ENCODE measurements at regions not wholly inside any gene's neighbourhood (a gene's known extent, or its start where the extent isn't known, plus 50 kb on each side); places are given as distances from the start of the nearest gene placed in this dataset.

DNA sequence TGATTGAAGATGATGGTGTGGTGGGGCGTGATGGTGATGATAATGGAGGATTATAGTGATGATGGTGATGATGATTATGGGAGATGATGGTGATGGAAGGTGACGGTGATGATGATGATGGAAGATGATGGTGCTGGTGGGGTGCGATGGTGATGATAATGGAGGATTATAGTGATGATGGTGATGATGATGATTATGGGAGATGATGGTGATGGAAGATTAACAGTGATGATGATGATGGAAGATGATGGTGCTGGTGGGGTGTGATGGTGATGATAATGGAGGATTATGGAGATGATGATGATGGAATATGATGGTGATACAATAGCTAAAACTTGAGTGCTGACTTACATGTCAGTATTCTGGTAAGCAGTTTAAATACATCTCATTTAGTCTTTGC, 391.0 kb upstream of the EEF2KMT start:
- H3K27me3 ChIP-seq (ENCODE audit: control insufficient read depth in 1 of 2, insufficient read depth in 2 of 2, low read length in 2 of 2), result peaks cover 0 to 3% of the 10 kb centered on the region in 2 donors
- no peaks in the 10 kb centered on the region for H3K36me3 ChIP-seq (ENCODE audit: control insufficient read depth in 1 of 2, insufficient read depth in 2 of 2, low read length in 2 of 2)
- H3K4me3 ChIP-seq (ENCODE audit: low read depth in 1 of 2, low read length in 2 of 2), result no peak overlapping the region
- H3K9ac ChIP-seq (ENCODE audit: low read depth in 1 of 2, low read length in 2 of 2), result no peak overlapping the region
- H3K27ac ChIP-seq (ENCODE audit: low read depth, low read length), result no peak overlapping the region
- no peaks in the 10 kb centered on the region for H3K4me1 ChIP-seq (ENCODE audit: control insufficient read depth in 1 of 2, insufficient read depth in 2 of 2, low read length in 2 of 2)
- H3K9me3 ChIP-seq (ENCODE audit: control insufficient read depth in 1 of 2, low read length in 2 of 2), result no peaks in the 10 kb centered on the region

DNA sequence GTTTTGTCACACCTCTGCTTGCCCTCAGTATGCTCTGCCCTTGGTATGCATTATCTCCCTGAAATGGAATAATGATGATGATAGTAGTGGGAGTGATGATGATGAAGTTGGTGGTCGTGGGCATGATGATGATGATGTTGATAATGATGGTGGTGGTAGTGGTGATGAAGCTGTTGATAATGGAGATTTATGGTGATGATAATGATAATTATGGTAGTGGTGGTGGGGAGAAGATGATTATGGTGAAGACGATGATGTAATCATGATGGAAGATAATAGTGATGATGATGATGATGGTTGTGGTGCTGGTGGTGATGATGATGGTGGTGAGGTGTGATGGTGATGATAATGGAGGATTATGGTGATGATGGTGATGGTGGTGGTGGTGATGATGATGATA, 390.1 kb upstream of the EEF2KMT start:
- Histone ChIP-seq H3K36me3 (ENCODE audit: control insufficient read depth in 1 of 2, insufficient read depth in 2 of 2, low read length in 2 of 2) (no peaks in the 10 kb centered on the region), H3K27ac (ENCODE audit: low read depth, low read length) (no peak overlapping the region), H3K9me3 (ENCODE audit: control insufficient read depth in 1 of 2, low read length in 2 of 2) (no peaks in the 10 kb centered on the region), H3K9ac (ENCODE audit: low read depth in 1 of 2, low read length in 2 of 2) (no peak overlapping the region), H3K4me1 (ENCODE audit: control insufficient read depth in 1 of 2, insufficient read depth in 2 of 2, low read length in 2 of 2) (no peaks in the 10 kb centered on the region), H3K4me3 (ENCODE audit: low read depth in 1 of 2, low read length in 2 of 2) (no peak overlapping the region), H3K27me3 (ENCODE audit: control insufficient read depth in 1 of 2, insufficient read depth in 2 of 2, low read length in 2 of 2) (peaks cover 0 to 3% of the 10 kb centered on the region in 2 donors)

GRCh38 chr16:5482256-5482655, 384.7 kb upstream of the EEF2KMT start:
- H3K9me3 ChIP-seq (ENCODE audit: control insufficient read depth in 1 of 2, low read length in 2 of 2), result no peaks in the 10 kb centered on the region
- no peaks in the 10 kb centered on the region for H3K36me3 ChIP-seq (ENCODE audit: control insufficient read depth in 1 of 2, insufficient read depth in 2 of 2, low read length in 2 of 2)
- no peak overlapping the region for H3K9ac ChIP-seq (ENCODE audit: low read depth in 1 of 2, low read length in 2 of 2)
- H3K27ac ChIP-seq (ENCODE audit: low read depth, low read length), result no peak overlapping the region
- no peaks in the 10 kb centered on the region for H3K4me1 ChIP-seq (ENCODE audit: control insufficient read depth in 1 of 2, insufficient read depth in 2 of 2, low read length in 2 of 2)
- H3K4me3 ChIP-seq (ENCODE audit: low read depth in 1 of 2, low read length in 2 of 2), result no peak overlapping the region
- peaks cover 0 to 3% of the 10 kb centered on the region in 2 donors for H3K27me3 ChIP-seq (ENCODE audit: control insufficient read depth in 1 of 2, insufficient read depth in 2 of 2, low read length in 2 of 2)

DNA sequence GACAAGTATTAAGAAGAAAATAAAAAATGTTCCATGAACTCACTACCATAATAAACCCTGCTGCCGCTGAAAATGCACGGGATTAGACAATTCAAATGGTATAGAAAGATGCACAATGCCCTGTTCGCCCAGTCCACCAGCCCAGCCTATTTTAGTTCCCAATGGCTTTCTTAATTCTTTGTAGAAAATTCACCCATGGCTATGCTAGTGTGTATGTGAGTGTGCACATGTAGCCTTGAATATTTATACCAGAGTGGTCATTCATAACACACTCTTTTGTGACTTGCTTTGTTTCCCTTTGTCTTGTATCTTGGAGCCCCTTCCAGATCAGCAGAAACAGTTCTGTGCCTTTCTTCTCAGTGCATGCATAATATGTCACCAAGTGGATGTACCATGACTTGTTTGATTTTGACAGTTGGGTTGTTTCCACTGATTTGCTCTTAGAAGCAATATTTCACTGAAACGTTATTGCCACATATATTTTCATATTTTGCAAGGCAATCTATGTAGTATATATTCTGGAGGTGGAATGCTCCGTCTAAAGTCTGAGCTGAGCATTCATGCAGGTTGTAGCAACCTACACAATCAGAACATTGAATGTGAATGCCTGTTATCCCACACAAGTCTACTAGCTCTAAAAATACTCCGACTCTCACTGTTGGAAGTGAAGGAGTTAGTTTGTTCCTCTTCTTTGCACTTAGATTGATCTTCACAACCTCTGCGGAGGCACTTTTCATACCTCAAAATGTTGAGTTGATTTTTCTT, 383.0 kb upstream of the EEF2KMT start:
- no peak overlapping the region for H3K4me3 ChIP-seq (ENCODE audit: low read depth in 1 of 2, low read length in 2 of 2)
- H3K9me3 ChIP-seq (ENCODE audit: control insufficient read depth in 1 of 2, low read length in 2 of 2), result no peaks in the 10 kb centered on the region
- H3K27me3 ChIP-seq (ENCODE audit: control insufficient read depth in 1 of 2, insufficient read depth in 2 of 2, low read length in 2 of 2), result no peaks in the 10 kb centered on the region
- H3K4me1 ChIP-seq (ENCODE audit: control insufficient read depth in 1 of 2, insufficient read depth in 2 of 2, low read length in 2 of 2), result no peaks in the 10 kb centered on the region
- H3K36me3 ChIP-seq (ENCODE audit: control insufficient read depth in 1 of 2, insufficient read depth in 2 of 2, low read length in 2 of 2), result no peaks in the 10 kb centered on the region
- H3K27ac ChIP-seq (ENCODE audit: low read depth, low read length), result no peak overlapping the region
- no peak overlapping the region for H3K9ac ChIP-seq (ENCODE audit: low read depth in 1 of 2, low read length in 2 of 2)

DNA sequence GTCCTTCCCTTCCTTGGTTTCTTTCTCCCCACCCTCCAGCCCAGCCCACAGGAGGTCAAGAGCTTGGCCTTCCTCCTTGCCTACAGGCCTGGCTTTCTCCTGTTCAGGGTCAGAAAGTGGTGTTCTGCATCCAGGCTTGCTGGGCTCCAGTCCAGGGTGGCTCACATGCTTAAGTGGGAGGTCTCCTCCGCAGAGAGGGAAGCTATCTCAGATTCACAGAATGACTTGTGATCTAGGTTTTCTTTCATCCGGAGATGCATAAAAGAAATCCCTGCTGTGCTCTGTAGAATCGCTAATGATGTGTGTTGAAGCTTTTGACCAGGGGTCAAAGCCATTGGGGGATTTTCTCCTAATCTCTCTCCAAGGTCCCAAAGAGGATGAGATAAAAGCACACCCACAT, 382.3 kb upstream of the EEF2KMT start:
- H3K4me3 ChIP-seq (ENCODE audit: low read depth in 1 of 2, low read length in 2 of 2), result no peak overlapping the region
- no peak overlapping the region for H3K27ac ChIP-seq (ENCODE audit: low read depth, low read length)
- no peaks in the 10 kb centered on the region for H3K27me3 ChIP-seq (ENCODE audit: control insufficient read depth in 1 of 2, insufficient read depth in 2 of 2, low read length in 2 of 2)
- H3K4me1 ChIP-seq (ENCODE audit: control insufficient read depth in 1 of 2, insufficient read depth in 2 of 2, low read length in 2 of 2), result no peaks in the 10 kb centered on the region
- no peaks in the 10 kb centered on the region for H3K36me3 ChIP-seq (ENCODE audit: control insufficient read depth in 1 of 2, insufficient read depth in 2 of 2, low read length in 2 of 2)
- H3K9me3 ChIP-seq (ENCODE audit: control insufficient read depth in 1 of 2, low read length in 2 of 2), result no peaks in the 10 kb centered on the region
- H3K9ac ChIP-seq (ENCODE audit: low read depth in 1 of 2, low read length in 2 of 2), result no peak overlapping the region

DNA sequence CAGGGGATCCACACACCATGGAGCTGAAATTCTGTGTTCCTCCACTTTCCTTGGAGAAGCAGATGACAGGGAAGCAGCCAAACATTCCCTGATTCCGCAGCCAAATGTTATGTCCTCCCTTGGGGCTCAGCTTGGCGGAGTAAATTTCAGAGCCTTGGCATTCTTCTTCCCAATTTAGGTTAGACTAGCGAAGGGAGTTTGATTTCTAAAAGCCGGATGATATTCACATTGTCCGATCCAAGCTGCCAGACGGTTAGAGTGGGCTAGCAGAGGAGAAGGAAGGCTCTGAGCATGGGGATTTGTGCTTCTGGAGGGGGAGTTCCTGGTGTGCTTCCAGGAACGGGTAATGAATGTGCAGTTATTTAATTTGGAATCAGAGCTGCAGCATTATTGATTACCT, 380.4 kb upstream of the EEF2KMT start:
- Histone ChIP-seq H3K27me3 (ENCODE audit: control insufficient read depth in 1 of 2, insufficient read depth in 2 of 2, low read length in 2 of 2) (no peaks in the 10 kb centered on the region), H3K27ac (ENCODE audit: low read depth, low read length) (no peak overlapping the region), H3K4me1 (ENCODE audit: control insufficient read depth in 1 of 2, insufficient read depth in 2 of 2, low read length in 2 of 2) (no peaks in the 10 kb centered on the region), H3K9ac (ENCODE audit: low read depth in 1 of 2, low read length in 2 of 2) (no peak overlapping the region), H3K36me3 (ENCODE audit: control insufficient read depth in 1 of 2, insufficient read depth in 2 of 2, low read length in 2 of 2) (no peaks in the 10 kb centered on the region), H3K4me3 (ENCODE audit: low read depth in 1 of 2, low read length in 2 of 2) (no peak overlapping the region), H3K9me3 (ENCODE audit: control insufficient read depth in 1 of 2, low read length in 2 of 2) (no peaks in the 10 kb centered on the region)

DNA sequence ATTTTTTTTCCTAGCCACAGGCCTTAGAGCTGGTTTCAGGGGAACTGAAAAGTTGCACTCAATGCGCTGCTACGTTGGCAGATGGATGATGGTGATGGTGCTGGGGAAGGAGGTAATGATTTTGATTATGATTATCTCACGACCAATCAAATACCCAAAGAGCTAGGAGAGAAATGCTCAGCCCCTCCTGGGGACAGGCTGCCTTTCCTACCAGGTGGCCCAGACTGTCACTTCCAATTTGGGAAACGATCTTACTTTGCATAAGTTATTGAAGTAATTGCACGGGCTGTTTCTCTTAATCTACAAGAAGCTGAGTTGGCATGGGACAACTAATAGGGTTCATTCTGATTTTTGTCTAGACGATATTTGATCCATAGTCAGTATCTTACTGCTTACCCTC, 379.7 kb upstream of the EEF2KMT start:
- Histone ChIP-seq H3K9ac (ENCODE audit: low read depth in 1 of 2, low read length in 2 of 2) (no peak overlapping the region), H3K4me1 (ENCODE audit: control insufficient read depth in 1 of 2, insufficient read depth in 2 of 2, low read length in 2 of 2) (no peaks in the 10 kb centered on the region), H3K27me3 (ENCODE audit: control insufficient read depth in 1 of 2, insufficient read depth in 2 of 2, low read length in 2 of 2) (no peaks in the 10 kb centered on the region), H3K36me3 (ENCODE audit: control insufficient read depth in 1 of 2, insufficient read depth in 2 of 2, low read length in 2 of 2) (no peaks in the 10 kb centered on the region), H3K9me3 (ENCODE audit: control insufficient read depth in 1 of 2, low read length in 2 of 2) (no peaks in the 10 kb centered on the region), H3K4me3 (ENCODE audit: low read depth in 1 of 2, low read length in 2 of 2) (no peak overlapping the region), H3K27ac (ENCODE audit: low read depth, low read length) (no peak overlapping the region)

DNA sequence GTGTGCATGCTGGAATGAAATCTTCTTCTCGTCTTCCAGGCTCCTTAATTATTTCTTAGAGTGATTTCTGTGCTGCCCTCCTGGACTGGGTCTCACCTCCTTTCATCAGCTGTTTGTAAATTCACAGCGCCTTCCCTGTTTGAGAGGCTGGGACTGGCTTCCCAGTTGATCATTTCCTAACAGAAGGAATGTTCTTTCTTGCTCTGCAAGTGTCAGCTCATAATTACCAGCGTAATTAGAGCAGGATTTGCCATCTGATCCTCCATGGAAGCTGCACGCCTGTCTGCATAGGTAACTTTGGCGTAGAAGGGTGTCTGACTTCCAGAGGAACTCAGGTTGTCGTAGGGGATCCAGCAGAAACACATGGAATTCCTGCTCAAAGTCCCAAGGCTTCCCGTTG, 375.0 kb upstream of the EEF2KMT start:
- H3K36me3 ChIP-seq (ENCODE audit: control insufficient read depth in 1 of 2, insufficient read depth in 2 of 2, low read length in 2 of 2), result no peaks in the 10 kb centered on the region
- H3K27me3 ChIP-seq (ENCODE audit: control insufficient read depth in 1 of 2, insufficient read depth in 2 of 2, low read length in 2 of 2), result no peaks in the 10 kb centered on the region
- peaks cover 0 to 5% of the 10 kb centered on the region in 2 donors for H3K9me3 ChIP-seq (ENCODE audit: control insufficient read depth in 1 of 2, low read length in 2 of 2)
- H3K9ac ChIP-seq (ENCODE audit: low read depth in 1 of 2, low read length in 2 of 2), result no peak overlapping the region
- H3K4me1 ChIP-seq (ENCODE audit: control insufficient read depth in 1 of 2, insufficient read depth in 2 of 2, low read length in 2 of 2), result no peaks in the 10 kb centered on the region
- no peak overlapping the region for H3K4me3 ChIP-seq (ENCODE audit: low read depth in 1 of 2, low read length in 2 of 2)
- no peak overlapping the region for H3K27ac ChIP-seq (ENCODE audit: low read depth, low read length)

- H3K9ac ChIP-seq (ENCODE audit: low read depth in 1 of 2, low read length in 2 of 2), result no peak overlapping the region
- no peaks in the 10 kb centered on the region for H3K36me3 ChIP-seq (ENCODE audit: control insufficient read depth in 1 of 2, insufficient read depth in 2 of 2, low read length in 2 of 2)
- no peaks in the 10 kb centered on the region for H3K4me1 ChIP-seq (ENCODE audit: control insufficient read depth in 1 of 2, insufficient read depth in 2 of 2, low read length in 2 of 2)
- no peak overlapping the region for H3K27ac ChIP-seq (ENCODE audit: low read depth, low read length)
- H3K9me3 ChIP-seq (ENCODE audit: control insufficient read depth in 1 of 2, low read length in 2 of 2), result peaks cover 0 to 5% of the 10 kb centered on the region in 2 donors
- no peaks in the 10 kb centered on the region for H3K27me3 ChIP-seq (ENCODE audit: control insufficient read depth in 1 of 2, insufficient read depth in 2 of 2, low read length in 2 of 2)
- no peak overlapping the region for H3K4me3 ChIP-seq (ENCODE audit: low read depth in 1 of 2, low read length in 2 of 2)
These were observed 370.9 kb upstream of the EEF2KMT start for GRCh38 chr16:5468488-5468887.

GRCh38 chr16:5467552-5467951, 370.0 kb upstream of the EEF2KMT start:
- Histone ChIP-seq H3K27me3 (ENCODE audit: control insufficient read depth in 1 of 2, insufficient read depth in 2 of 2, low read length in 2 of 2) (no peaks in the 10 kb centered on the region), H3K9ac (ENCODE audit: low read depth in 1 of 2, low read length in 2 of 2) (no peak overlapping the region), H3K4me1 (ENCODE audit: control insufficient read depth in 1 of 2, insufficient read depth in 2 of 2, low read length in 2 of 2) (no peaks in the 10 kb centered on the region), H3K4me3 (ENCODE audit: low read depth in 1 of 2, low read length in 2 of 2) (no peak overlapping the region), H3K36me3 (ENCODE audit: control insufficient read depth in 1 of 2, insufficient read depth in 2 of 2, low read length in 2 of 2) (no peaks in the 10 kb centered on the region), H3K27ac (ENCODE audit: low read depth, low read length) (no peak overlapping the region), H3K9me3 (ENCODE audit: control insufficient read depth in 1 of 2, low read length in 2 of 2) (peaks cover 0 to 5% of the 10 kb centered on the region in 2 donors)
